ENCODE measurements at regions not wholly inside any gene's neighbourhood (a gene's known extent, or its start where the extent isn't known, plus 50 kb on each side); places are given as distances from the start of the nearest gene placed in this dataset.

DNA sequence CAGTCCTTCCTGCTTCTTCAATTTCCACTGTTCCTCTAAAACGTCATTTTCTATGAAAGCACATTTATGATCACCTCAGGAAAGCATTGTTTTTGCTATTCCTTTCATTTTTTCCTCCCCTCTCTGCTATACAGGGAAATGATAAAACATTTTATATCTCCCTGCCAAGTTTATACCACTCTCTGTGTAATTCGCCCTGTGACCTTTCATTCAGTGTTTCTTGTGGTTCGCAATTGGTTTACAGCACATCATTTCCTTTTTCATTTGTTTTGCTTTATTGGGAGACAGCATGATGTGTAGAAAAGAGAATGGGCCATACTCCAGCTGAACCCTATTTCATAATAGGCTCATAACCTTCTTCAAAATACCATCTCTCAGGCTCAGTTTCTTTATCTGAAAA is 99.9 kb upstream of the RAPGEF2 start:
- Histone ChIP-seq H3K36me3 (ENCODE audit: control insufficient read depth, insufficient read depth, low read length) (no peaks in the 10 kb centered on the region), H3K27me3 (ENCODE audit: control insufficient read depth, insufficient read depth, low read length, poor library complexity, severe bottlenecking) (peaks cover 8% of the 10 kb centered on the region), H3K27ac (ENCODE audit: insufficient read depth, low read depth, low read length, poor library complexity, severe bottlenecking) (no peak overlapping the region), H3K4me1 (ENCODE audit: control insufficient read depth, insufficient read depth, low read length) (no peaks in the 10 kb centered on the region), H3K4me3 (ENCODE audit: insufficient read depth, low read depth, low read length) (no peak overlapping the region), H3K9me3 (ENCODE audit: control insufficient read depth, low read length) (no peaks in the 10 kb centered on the region)
- 88 to 94% methylated on average over 2 to 3 of the region's 3 CpGs for WGBS, 2 experiments

DNA sequence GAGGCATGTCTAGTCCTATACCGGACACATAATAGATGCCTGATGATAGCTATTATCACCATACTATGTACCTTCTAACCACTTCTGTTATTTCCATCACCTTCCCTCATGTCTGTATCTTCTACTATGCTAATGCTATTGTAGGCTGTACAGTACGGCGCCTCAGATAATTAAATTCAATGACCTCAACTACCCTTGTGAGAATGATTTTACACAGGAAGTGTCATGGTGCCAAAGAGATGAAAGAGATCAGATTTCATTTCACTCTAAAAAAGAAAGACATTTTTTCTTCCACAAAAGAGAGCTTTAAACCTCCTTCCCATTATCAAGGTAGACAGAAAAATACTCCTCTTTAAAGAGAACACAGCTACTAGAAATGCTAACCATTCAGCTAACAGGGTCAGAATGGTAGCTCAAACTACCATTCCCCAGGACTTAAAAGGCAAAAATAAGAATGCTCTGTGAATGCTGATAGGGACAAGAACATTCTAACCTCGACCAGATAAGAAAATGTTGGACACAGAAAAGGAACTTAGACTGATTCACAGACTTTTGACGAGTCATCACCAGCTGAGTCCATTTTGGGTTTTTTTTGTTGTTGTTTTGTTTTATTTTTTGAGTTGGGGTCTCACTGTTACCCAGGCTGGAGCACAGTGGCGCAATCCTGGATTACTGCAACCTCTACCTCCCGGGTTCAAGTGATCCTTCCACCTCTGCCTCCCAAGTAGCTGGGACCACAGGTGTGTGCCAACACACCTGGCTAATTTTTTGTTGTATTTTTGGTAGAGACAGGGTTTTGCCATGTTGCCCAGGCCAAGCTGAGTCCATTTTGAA is 99.2 kb upstream of the RAPGEF2 start:
- Histone ChIP-seq H3K4me3 (ENCODE audit: insufficient read depth, low read depth, low read length) (no peak overlapping the region), H3K9me3 (ENCODE audit: control insufficient read depth, low read length) (no peaks in the 10 kb centered on the region), H3K27me3 (ENCODE audit: control insufficient read depth, insufficient read depth, low read length, poor library complexity, severe bottlenecking) (peaks cover 8% of the 10 kb centered on the region), H3K4me1 (ENCODE audit: control insufficient read depth, insufficient read depth, low read length) (no peaks in the 10 kb centered on the region), H3K27ac (ENCODE audit: insufficient read depth, low read depth, low read length, poor library complexity, severe bottlenecking) (no peak overlapping the region), H3K36me3 (ENCODE audit: control insufficient read depth, insufficient read depth, low read length) (no peaks in the 10 kb centered on the region)
- 81 to 91% methylated on average over 6 to 7 of the region's 7 CpGs for WGBS, 2 experiments

DNA sequence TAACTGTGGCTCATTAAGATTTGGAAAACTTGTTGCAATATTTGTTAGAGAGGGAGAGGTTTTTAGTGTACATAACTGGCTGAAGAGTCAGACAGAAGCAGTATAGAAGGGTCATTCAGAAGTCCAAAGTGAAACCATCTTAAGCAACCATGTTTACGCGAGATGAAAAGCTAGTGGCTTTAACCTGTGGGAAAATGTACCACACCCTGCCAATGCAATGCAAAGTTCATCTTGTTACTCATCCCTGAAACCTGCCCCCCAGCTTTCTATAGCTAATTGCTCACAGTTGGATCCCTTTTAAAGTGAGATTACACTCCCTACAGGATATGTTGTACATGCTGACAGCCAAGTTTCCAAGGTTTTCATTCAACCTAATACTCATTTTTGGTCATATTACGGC is 96.7 kb upstream of the RAPGEF2 start:
- H3K9me3 ChIP-seq (ENCODE audit: control insufficient read depth, low read length), result no peaks in the 10 kb centered on the region

DNA sequence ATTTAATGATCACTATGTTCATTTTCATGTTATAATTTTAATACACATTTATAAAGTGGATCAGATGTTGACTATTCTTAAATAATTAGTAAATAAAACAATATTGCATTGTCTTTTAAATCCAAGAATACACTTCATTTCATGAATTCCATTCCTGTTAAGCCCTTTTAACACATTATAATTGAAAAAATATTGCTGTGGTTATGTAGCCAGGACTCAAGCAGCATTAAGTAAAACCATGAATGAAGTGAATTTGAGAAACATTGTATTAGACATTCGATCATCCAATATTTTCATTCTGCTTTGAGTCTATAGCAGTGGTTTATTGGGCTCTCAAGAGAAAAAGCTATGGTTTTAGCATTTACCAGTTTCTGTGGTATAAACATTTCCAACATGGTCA is 94.2 kb upstream of the RAPGEF2 start:
- Histone ChIP-seq H3K4me3 (ENCODE audit: insufficient read depth, low read depth, low read length) (no peak overlapping the region), H3K4me1 (ENCODE audit: control insufficient read depth, insufficient read depth, low read length) (no peaks in the 10 kb centered on the region), H3K27me3 (ENCODE audit: control insufficient read depth, insufficient read depth, low read length, poor library complexity, severe bottlenecking) (peaks cover 8% of the 10 kb centered on the region), H3K9me3 (ENCODE audit: control insufficient read depth, low read length) (no peaks in the 10 kb centered on the region), H3K27ac (ENCODE audit: insufficient read depth, low read depth, low read length, poor library complexity, severe bottlenecking) (no peak overlapping the region), H3K36me3 (ENCODE audit: control insufficient read depth, insufficient read depth, low read length) (no peaks in the 10 kb centered on the region)
- 92 to 100% methylated on average over 1 of the region's 1 CpG for WGBS, 2 experiments

More for the DNA sequence above, 96.7 kb upstream of the RAPGEF2 start:
- WGBS, 2 experiments, result 72 to 76% methylated on average over 3 of the region's 3 CpGs
- Histone ChIP-seq H3K4me1 (ENCODE audit: control insufficient read depth, insufficient read depth, low read length) (no peaks in the 10 kb centered on the region), H3K4me3 (ENCODE audit: insufficient read depth, low read depth, low read length) (no peak overlapping the region), H3K27ac (ENCODE audit: insufficient read depth, low read depth, low read length, poor library complexity, severe bottlenecking) (no peak overlapping the region), H3K36me3 (ENCODE audit: control insufficient read depth, insufficient read depth, low read length) (no peaks in the 10 kb centered on the region), H3K27me3 (ENCODE audit: control insufficient read depth, insufficient read depth, low read length, poor library complexity, severe bottlenecking) (peaks cover 8% of the 10 kb centered on the region)

DNA sequence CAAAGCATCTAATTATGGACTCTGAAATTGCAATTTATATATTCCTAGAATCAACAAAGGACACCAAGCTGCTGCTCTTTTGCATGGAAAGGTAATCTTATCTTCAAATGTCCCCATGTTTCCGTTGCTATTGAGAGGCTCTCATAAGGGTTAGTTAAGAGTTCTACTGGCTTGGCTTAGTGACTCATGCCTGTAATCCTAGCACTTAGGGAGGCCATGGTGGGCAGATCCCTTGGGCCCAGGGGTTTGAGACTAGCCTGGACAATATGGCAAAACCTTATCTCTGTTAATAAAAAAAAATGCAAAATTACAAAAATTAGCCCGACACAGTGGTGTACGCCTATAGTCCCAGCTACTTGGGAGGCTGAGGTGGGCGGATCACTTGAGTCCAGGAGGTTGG is 93.4 kb upstream of the RAPGEF2 start:
- H3K36me3 ChIP-seq (ENCODE audit: control insufficient read depth, insufficient read depth, low read length), result no peaks in the 10 kb centered on the region
- no peaks in the 10 kb centered on the region for H3K9me3 ChIP-seq (ENCODE audit: control insufficient read depth, low read length)
- no peaks in the 10 kb centered on the region for H3K4me1 ChIP-seq (ENCODE audit: control insufficient read depth, insufficient read depth, low read length)
- peaks cover 8% of the 10 kb centered on the region for H3K27me3 ChIP-seq (ENCODE audit: control insufficient read depth, insufficient read depth, low read length, poor library complexity, severe bottlenecking)
- no peak overlapping the region for H3K27ac ChIP-seq (ENCODE audit: insufficient read depth, low read depth, low read length, poor library complexity, severe bottlenecking)
- no peak overlapping the region for H3K4me3 ChIP-seq (ENCODE audit: insufficient read depth, low read depth, low read length)
- whole genome bisulfite sequencing, 2 experiments, result 91% methylated on average over 4 of the region's 4 CpGs

DNA sequence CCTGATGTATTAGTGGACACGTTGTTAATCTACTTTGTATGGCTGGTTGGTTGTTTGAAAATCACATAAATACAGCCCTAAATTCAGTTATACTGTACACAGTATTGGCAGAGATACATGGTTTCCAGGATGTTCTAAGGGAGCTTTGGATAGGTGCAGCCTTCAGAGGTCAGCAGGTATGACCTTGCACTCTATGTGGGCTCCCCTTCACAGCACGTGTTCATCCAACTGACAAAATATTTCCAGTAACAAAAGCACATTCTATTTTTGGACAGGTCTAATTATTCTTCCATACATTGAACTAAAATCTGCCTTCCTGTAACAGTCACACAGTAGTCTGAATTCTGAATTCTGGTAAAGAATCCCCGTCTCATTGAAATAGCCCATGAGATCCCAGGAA is 92.8 kb upstream of the RAPGEF2 start:
- no peaks in the 10 kb centered on the region for H3K9me3 ChIP-seq (ENCODE audit: control insufficient read depth, low read length)
- H3K36me3 ChIP-seq (ENCODE audit: control insufficient read depth, insufficient read depth, low read length), result no peaks in the 10 kb centered on the region
- WGBS, 2 experiments, result 92 to 93% methylated on average over 2 to 3 of the region's 3 CpGs
- no peak overlapping the region for H3K4me3 ChIP-seq (ENCODE audit: insufficient read depth, low read depth, low read length)
- peaks cover 8% of the 10 kb centered on the region for H3K27me3 ChIP-seq (ENCODE audit: control insufficient read depth, insufficient read depth, low read length, poor library complexity, severe bottlenecking)
- no peaks in the 10 kb centered on the region for H3K4me1 ChIP-seq (ENCODE audit: control insufficient read depth, insufficient read depth, low read length)
- H3K27ac ChIP-seq (ENCODE audit: insufficient read depth, low read depth, low read length, poor library complexity, severe bottlenecking), result no peak overlapping the region

DNA sequence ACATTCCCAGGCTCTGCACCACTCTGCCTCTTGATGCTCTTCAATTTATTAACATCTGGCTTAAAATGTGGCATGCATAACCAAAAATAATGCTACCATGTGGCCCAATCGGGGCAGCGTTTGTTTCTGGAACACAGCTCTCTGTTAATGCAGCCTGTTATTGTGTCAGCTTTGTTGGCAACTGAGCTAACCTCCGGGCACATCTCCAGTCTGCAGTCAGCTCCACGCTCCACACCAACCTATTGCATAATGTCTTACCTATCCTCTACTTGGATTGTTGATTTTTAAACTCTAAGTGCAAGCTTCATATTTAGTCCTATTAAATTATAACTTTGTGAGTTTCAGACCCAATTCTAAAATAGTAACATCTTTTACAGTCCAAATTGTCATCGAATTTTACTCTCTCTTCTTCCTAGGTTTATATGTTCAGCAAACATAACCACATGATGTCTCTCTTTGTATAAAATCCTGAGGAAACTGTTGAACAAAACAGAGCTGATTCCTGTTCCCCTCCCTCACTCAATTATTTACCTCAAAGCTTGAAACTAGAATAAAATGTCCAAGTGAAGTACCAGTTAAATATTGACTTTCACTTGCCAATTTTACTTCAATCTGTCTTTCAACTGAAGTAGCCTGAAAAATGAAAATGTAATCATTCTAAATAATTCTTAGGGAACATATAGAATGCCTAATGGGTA is 92.2 kb upstream of the RAPGEF2 start:
- H3K27ac ChIP-seq (ENCODE audit: insufficient read depth, low read depth, low read length, poor library complexity, severe bottlenecking), result no peak overlapping the region
- peaks cover under 1% of the 10 kb centered on the region for H3K4me1 ChIP-seq (ENCODE audit: control insufficient read depth, insufficient read depth, low read length)
- H3K9me3 ChIP-seq (ENCODE audit: control insufficient read depth, low read length), result no peaks in the 10 kb centered on the region
- peaks cover 8% of the 10 kb centered on the region for H3K27me3 ChIP-seq (ENCODE audit: control insufficient read depth, insufficient read depth, low read length, poor library complexity, severe bottlenecking)
- WGBS, 2 experiments, result 87 to 89% methylated on average over 5 of the region's 5 CpGs
- no peak overlapping the region for H3K4me3 ChIP-seq (ENCODE audit: insufficient read depth, low read depth, low read length)
- H3K36me3 ChIP-seq (ENCODE audit: control insufficient read depth, insufficient read depth, low read length), result no peaks in the 10 kb centered on the region

DNA sequence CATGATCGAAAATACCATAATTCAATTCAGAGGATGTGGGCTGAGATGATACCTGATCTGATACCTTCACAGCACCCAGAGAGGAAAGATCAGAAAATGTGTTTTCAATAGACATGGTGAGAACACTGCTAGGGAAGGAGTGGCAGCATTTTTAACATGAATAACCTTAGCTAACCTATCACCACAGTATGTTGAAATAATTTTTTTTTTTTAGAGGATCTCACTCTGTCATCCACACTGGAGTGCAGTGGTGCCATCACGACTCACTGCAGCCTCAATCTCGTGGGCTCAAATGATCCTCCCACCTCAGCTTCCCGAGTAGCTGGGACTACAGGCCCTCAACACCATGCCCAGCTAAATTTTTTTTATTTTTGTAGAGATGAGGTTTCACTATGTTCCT is 90.5 kb upstream of the RAPGEF2 start:
- Histone ChIP-seq H3K4me3 (ENCODE audit: insufficient read depth, low read depth, low read length) (no peak overlapping the region), H3K36me3 (ENCODE audit: control insufficient read depth, insufficient read depth, low read length) (no peaks in the 10 kb centered on the region), H3K27ac (ENCODE audit: insufficient read depth, low read depth, low read length, poor library complexity, severe bottlenecking) (no peak overlapping the region), H3K9me3 (ENCODE audit: control insufficient read depth, low read length) (no peaks in the 10 kb centered on the region), H3K27me3 (ENCODE audit: control insufficient read depth, insufficient read depth, low read length, poor library complexity, severe bottlenecking) (peaks cover under 1% of the 10 kb centered on the region), H3K4me1 (ENCODE audit: control insufficient read depth, insufficient read depth, low read length) (peaks cover 17% of the 10 kb centered on the region)
- 91 to 94% methylated on average over 4 of the region's 4 CpGs for WGBS, 2 experiments

DNA sequence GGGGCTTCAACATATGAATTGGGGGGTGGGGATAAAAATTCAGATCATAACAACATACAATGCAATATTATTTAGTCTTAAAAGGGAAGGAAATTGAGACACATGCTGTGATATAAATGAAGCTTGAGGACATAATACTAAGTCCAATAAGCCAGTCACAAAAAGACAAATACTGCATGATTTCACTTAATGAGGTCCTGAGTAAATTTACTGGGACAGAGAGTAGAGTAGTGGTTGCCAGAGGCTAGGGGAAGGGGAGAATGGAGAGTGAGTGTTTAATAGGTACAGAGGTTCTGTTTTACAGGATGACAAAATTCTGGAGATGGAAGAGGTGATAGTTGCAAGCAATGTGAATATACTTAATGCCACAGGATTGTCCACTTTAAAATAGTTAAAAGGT is 89.2 kb upstream of the RAPGEF2 start:
- no peak overlapping the region for H3K4me3 ChIP-seq (ENCODE audit: insufficient read depth, low read depth, low read length)
- H3K27ac ChIP-seq (ENCODE audit: insufficient read depth, low read depth, low read length, poor library complexity, severe bottlenecking), result no peak overlapping the region
- H3K9me3 ChIP-seq (ENCODE audit: control insufficient read depth, low read length), result no peaks in the 10 kb centered on the region
- H3K4me1 ChIP-seq (ENCODE audit: control insufficient read depth, insufficient read depth, low read length), result peaks cover 17% of the 10 kb centered on the region
- H3K36me3 ChIP-seq (ENCODE audit: control insufficient read depth, insufficient read depth, low read length), result no peaks in the 10 kb centered on the region
- H3K27me3 ChIP-seq (ENCODE audit: control insufficient read depth, insufficient read depth, low read length, poor library complexity, severe bottlenecking), result no peaks in the 10 kb centered on the region

DNA sequence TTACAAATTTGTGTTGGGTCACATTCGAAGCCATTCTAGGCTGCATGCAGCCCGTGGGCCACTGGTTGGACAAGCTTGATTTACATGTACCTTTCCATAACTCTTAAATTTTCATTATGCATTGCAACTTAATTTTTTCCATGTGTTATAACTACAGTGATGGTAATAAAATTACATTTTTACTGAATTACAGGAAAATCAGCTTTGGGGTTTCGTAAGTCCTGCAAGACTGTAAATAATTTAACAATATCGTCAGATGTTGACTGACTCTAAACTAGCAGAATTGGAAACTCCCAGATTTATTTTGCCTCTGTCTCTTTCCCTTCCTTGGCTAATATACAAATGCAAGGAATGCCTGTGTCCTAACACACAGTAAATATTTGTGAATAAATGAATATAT is 88.0 kb upstream of the RAPGEF2 start:
- H3K27ac ChIP-seq (ENCODE audit: insufficient read depth, low read depth, low read length, poor library complexity, severe bottlenecking), result no peak overlapping the region
- H3K27me3 ChIP-seq (ENCODE audit: control insufficient read depth, insufficient read depth, low read length, poor library complexity, severe bottlenecking), result no peaks in the 10 kb centered on the region
- no peaks in the 10 kb centered on the region for H3K9me3 ChIP-seq (ENCODE audit: control insufficient read depth, low read length)
- no peaks in the 10 kb centered on the region for H3K36me3 ChIP-seq (ENCODE audit: control insufficient read depth, insufficient read depth, low read length)
- H3K4me3 ChIP-seq (ENCODE audit: insufficient read depth, low read depth, low read length), result no peak overlapping the region
- 96 to 97% methylated on average over 4 of the region's 4 CpGs for WGBS, 2 experiments
- H3K4me1 ChIP-seq (ENCODE audit: control insufficient read depth, insufficient read depth, low read length), result peaks cover 17% of the 10 kb centered on the region
